ENCODE measurements at regions not wholly inside any gene's neighbourhood (a gene's known extent, or its start where the extent isn't known, plus 50 kb on each side); places are given as distances from the start of the nearest gene placed in this dataset.

- Histone ChIP-seq H3K4me1 (replicated peaks) (no peaks in the 10 kb centered on the region), H3K27me3 (replicated peaks; ENCODE audit: insufficient read depth) (no peaks in the 10 kb centered on the region), H3K9me3 (no peaks in the 10 kb centered on the region), H3K36me3 (no peaks in the 10 kb centered on the region), H3K27ac (no peak overlapping the region), H3K4me3 (no peak overlapping the region)
- no peak for DNase-seq (ENCODE audit: low spot score)
- intact Hi-C loops (cut with DNase I), result no loop called here
- WGBS, result 61% methylated on average over 5 of the region's 5 CpGs
- no peak for TF ChIP-seq POLR2A (IDR thresholded peaks at IDR 0.05)
- TF ChIP-seq POLR2AphosphoS5 (IDR thresholded peaks at IDR 0.05), result no peak
- TF ChIP-seq CTCF (IDR thresholded peaks at IDR 0.05), result no peak
Observed at GRCh38 chr13:83563499-83563898, 318.8 kb downstream of the SLITRK1 start.

- Histone ChIP-seq H3K27me3 (replicated peaks; ENCODE audit: insufficient read depth) (no peaks in the 10 kb centered on the region), H3K4me3 (no peak overlapping the region), H3K4me1 (replicated peaks) (no peaks in the 10 kb centered on the region), H3K9me3 (no peaks in the 10 kb centered on the region), H3K36me3 (no peaks in the 10 kb centered on the region), H3K27ac (no peak overlapping the region)
- WGBS, result 76% methylated on average over 2 of the region's 2 CpGs
- TF ChIP-seq POLR2AphosphoS5 (IDR thresholded peaks at IDR 0.05) (no peak), POLR2A (IDR thresholded peaks at IDR 0.05) (no peak), CTCF (IDR thresholded peaks at IDR 0.05) (no peak)
- intact Hi-C loops (cut with DNase I), result no loop called here
- DNase-seq (ENCODE audit: low spot score), result no peak
Observed at GRCh38 chr13:83557845-83558244, 324.4 kb downstream of the SLITRK1 start.

GRCh38 chr13:83549671-83550070 is 332.6 kb downstream of the SLITRK1 start:
- intact Hi-C loops (cut with DNase I), result no loop called here
- 61% methylated on average over 1 of the region's 1 CpG for WGBS
- no peak for DNase-seq (ENCODE audit: low spot score)
- no peaks in the 10 kb centered on the region for H3K9me3 ChIP-seq
- H3K27me3 ChIP-seq (replicated peaks; ENCODE audit: insufficient read depth), result no peaks in the 10 kb centered on the region
- no peaks in the 10 kb centered on the region for H3K4me1 ChIP-seq (replicated peaks)
- H3K4me3 ChIP-seq, result no peak overlapping the region
- H3K27ac ChIP-seq, result no peak overlapping the region
- no peaks in the 10 kb centered on the region for H3K36me3 ChIP-seq
- no peak for TF ChIP-seq CTCF (IDR thresholded peaks at IDR 0.05)
- no peak for TF ChIP-seq POLR2AphosphoS5 (IDR thresholded peaks at IDR 0.05)
- no peak for TF ChIP-seq POLR2A (IDR thresholded peaks at IDR 0.05)

- no peak for TF ChIP-seq POLR2AphosphoS5 (IDR thresholded peaks at IDR 0.05)
- no peak for TF ChIP-seq POLR2A (IDR thresholded peaks at IDR 0.05)
- no peak for TF ChIP-seq CTCF (IDR thresholded peaks at IDR 0.05)
- Histone ChIP-seq H3K9me3 (no peaks in the 10 kb centered on the region), H3K36me3 (no peaks in the 10 kb centered on the region), H3K27me3 (replicated peaks; ENCODE audit: insufficient read depth) (no peaks in the 10 kb centered on the region), H3K27ac (no peak overlapping the region), H3K4me3 (no peak overlapping the region), H3K4me1 (replicated peaks) (no peaks in the 10 kb centered on the region)
- 68% methylated on average over 1 of the region's 1 CpG for WGBS
- no peak for DNase-seq (ENCODE audit: low spot score)
- intact Hi-C loops (cut with DNase I), result no loop called here
Observed at GRCh38 chr13:83547043-83547442, 335.2 kb downstream of the SLITRK1 start.

GRCh38 chr13:83546476-83546875 is 335.8 kb downstream of the SLITRK1 start:
- Histone ChIP-seq H3K36me3 (no peaks in the 10 kb centered on the region), H3K27ac (no peak overlapping the region), H3K9me3 (no peaks in the 10 kb centered on the region), H3K4me1 (replicated peaks) (no peaks in the 10 kb centered on the region), H3K27me3 (replicated peaks; ENCODE audit: insufficient read depth) (no peaks in the 10 kb centered on the region), H3K4me3 (no peak overlapping the region)
- intact Hi-C loops (cut with DNase I), result no loop called here
- WGBS, result 81% methylated on average over 2 of the region's 2 CpGs
- TF ChIP-seq POLR2A (IDR thresholded peaks at IDR 0.05) (no peak), POLR2AphosphoS5 (IDR thresholded peaks at IDR 0.05) (no peak), CTCF (IDR thresholded peaks at IDR 0.05) (no peak)
- no peak for DNase-seq (ENCODE audit: low spot score)
